ENCODE measurements at regions not wholly inside any gene's neighbourhood (a gene's known extent, or its start where the extent isn't known, plus 50 kb on each side); places are given as distances from the start of the nearest gene placed in this dataset.
"Not testable (repeated sequence)": the region's sequence is repeated elsewhere in the genome, so short reads cannot be mapped to it uniquely, and the experiment has no call there.

DNA sequence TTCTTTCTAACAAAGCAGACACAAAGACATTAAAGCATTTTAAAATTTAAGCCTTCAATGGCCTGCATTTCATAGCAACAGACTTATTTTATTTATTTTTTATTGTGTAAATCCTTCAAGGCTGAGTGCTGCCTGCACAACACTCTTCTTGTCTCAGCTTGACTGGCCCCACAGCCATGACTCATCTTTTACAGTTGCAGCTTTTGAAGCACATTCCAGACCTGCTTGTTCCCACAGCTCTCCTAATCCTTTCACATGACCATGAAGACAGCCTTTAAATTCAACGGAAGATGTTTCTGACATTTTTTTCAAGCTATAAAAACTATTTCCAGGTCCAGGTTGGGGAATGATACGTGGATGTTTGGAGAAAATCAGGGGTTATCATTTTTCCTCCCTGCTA is 276.9 kb upstream of the TACR3 start:
- peak; percentile 79 for DNase-seq (ENCODE audit: low read depth)

- DNase-seq (ENCODE audit: low read depth), result peak; percentile 20
Observed at GRCh38 chr4:103996064-103996463, 276.3 kb upstream of the TACR3 start.

- peak; percentile 42 for DNase-seq (ENCODE audit: low read depth)
Observed at GRCh38 chr4:103994059-103994458, 274.3 kb upstream of the TACR3 start.

DNA sequence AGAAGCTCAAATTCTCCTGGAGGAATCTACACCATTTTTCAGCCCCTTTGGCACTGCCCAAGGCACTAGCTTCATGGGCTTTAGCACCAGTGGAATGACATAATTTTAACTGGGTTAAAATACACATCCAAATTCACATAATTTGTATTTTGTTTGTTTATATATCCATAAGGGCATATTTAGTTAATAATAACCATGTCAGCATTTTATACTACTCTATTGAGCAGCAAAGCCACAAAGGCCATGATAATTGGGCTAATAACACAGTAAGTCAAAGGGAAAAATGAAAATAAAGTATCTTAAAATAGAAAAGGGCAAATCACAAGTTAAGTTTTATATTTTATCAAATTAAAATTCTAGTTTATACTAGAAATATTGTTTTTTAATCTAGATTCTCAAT is 262.7 kb upstream of the TACR3 start:
- DNase-seq (ENCODE audit: low read depth), result no peak

DNA sequence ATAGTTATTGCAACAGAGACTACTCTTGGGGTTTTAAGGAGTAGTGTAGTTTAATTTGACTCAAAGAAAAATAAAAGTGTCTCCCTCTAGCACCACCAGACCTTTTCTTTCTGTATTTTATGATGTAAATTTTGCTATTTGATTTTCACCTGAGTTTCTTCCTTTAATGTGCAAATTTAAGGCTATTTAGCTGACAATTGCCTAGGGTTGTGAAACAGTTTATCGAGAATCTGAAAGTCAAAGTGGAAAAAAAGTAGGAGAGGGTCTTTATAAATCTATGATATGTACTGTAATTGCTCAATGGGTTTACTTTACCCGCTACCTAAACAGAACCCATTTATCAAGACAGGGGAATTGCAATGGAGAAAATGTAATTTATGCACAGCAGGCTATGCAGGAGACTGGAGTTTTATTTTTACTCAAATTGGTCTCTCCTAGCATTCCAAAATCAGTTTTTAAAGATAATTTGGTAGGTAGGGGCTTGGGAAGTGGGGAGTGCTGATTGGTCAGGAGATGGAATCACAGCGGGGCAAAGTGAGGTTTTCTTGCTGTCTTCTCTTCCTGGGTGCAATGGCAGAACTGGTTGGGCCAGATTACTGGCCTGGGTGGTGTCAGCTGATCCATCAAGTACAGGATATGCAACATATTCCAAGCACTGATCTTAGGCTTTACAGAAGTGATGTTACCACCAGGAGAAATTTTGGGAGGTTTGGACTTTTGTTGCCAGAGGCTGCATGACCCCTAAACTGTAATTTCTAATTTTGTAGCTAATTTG is 228.6 kb upstream of the TACR3 start:
- DNase-seq (ENCODE audit: low read depth), result no peak

GRCh38 chr4:103947617-103948016 is 227.8 kb upstream of the TACR3 start:
- DNase-seq (ENCODE audit: low read depth), result no peak

DNA sequence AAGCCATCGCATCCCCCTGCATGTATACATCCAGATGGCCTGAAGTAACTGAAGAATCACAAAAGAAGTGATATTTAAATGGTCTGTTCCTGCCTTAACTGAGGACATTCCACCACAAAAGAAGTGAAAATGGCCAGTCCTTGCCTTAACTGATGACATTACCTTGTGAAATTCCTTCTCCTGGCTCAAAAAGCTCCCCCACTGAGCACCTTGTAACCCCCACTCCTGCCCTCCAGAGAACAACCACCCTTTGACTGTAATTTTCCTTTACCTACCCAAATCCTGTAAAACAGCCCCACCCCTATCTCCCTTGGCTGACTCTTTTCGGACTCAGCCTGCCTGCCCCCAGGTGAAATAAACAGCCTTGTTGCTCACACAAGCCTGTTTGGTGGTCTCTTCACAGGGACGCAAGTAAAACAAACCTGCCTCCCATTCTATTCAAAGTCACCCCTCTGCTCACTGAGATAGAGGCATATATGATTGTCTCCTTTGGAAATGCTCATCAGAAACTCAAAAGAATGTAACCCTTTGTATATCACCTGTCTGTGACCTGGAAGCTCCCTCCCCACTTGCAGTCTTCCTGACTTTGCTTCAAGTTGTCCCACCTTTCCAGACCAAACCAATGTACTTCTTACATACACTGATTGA is 227.0 kb upstream of the TACR3 start:
- not testable (repeated sequence) for DNase-seq (ENCODE audit: low read depth)

DNA sequence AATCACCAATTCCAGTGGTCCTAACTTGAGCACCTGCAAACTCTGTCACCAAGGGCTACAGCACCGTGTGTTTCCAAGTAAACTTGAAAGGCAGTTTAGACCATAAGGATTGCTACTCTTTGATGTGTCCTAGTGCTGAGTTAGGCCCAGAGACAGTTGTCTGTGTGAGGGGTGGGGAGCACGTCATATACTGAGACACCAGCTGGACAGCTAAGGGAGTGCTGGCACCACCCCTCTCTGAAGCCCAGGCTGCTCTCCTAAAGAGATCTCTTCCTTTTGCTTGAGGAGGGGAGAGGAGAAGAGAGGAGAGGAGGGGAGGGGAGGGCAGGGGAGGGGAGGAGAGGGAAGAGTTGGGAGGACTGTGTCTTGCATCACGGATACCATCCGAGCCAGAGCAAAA is 218.7 kb upstream of the TACR3 start:
- no peak for DNase-seq (ENCODE audit: low read depth)

- DNase-seq (ENCODE audit: low read depth), result no peak
Observed at GRCh38 chr4:103936653-103937145, 216.9 kb upstream of the TACR3 start.

GRCh38 chr4:103934178-103934789 is 214.5 kb upstream of the TACR3 start:
- DNase-seq (ENCODE audit: low read depth), result peak; percentile 65

DNA sequence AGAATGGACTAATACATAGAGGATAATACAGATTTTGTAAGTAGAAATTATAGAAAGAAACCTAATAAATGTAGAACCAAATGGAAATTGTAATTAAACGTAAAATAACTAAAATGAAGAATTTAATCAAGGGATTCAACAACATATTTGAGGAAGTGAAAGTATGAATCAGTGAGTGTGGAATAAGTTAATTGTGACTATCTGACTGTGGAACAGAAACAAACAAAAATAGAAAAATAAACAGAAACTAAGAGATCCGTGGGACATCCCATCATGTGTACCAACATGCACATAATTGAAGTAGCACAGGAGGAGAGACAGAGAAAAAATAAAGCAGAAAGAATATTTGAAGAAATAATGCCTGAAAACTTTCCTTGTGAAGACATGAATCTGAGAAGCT is 208.6 kb upstream of the TACR3 start:
- no peak for DNase-seq (ENCODE audit: low read depth)

DNA sequence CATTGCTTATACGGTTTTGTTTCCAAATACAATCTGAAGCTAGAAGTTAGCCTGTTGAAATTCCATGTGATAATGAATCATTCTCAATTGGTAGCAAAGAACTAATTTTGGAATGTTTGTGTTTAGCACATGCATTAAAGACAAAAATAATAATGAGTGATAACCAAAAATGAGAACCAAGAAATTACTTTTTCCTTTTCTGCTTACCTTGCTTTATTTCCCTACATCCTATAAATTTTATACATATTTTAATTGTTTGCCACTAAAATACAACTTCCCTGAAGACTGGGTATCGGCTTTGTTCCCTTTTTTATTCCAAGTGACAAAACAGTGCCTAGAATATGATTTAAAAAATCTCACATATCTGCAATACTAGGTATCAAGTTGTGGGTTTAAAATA is 203.8 kb upstream of the TACR3 start:
- DNase-seq (ENCODE audit: low read depth), result no peak

GRCh38 chr4:103918214-103918613 is 198.4 kb upstream of the TACR3 start:
- DNase-seq (ENCODE audit: low read depth), result no peak

- peak; percentile 48 for DNase-seq (ENCODE audit: low read depth)
Observed at GRCh38 chr4:103915224-103915869, 195.6 kb upstream of the TACR3 start.

DNA sequence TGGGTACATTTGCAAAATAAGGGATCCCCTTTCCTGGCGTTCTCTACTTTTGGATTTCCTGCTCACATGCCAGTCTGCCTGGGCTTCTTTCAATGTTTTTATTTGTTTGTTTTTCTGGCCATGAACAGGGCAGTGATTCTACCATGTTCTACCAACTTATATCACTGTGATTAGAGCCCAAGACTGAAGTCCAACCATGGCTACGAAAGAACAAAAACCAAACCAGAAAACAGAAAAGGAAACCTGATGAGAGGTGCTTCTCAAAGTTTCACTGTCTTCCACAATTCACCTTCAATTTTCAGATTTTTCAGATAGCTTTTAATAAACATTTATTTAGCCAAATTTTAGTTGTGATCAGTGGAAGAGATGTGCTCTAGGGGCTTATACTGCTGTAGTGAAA is 187.6 kb upstream of the TACR3 start:
- no peak for DNase-seq (ENCODE audit: low read depth)

DNA sequence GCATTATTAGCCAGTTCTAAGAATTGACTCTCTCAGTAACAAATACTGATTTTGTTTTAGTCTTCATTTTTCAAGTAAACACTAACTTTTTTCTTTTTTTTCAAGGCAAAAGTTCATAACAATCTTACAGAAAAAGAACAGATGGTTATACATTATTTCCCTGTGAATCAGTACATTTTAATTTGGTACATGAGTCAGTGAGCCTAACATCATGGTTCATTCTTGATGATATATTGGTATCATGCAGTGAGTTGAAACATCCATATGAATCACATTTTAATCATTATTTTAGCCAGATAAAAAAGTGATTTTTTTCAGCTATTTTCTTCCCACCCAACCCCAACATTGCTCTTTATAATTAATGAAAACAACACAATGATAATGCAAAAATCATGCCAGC is 184.3 kb upstream of the TACR3 start:
- DNase-seq (ENCODE audit: low read depth), result peak; percentile 80

DNA sequence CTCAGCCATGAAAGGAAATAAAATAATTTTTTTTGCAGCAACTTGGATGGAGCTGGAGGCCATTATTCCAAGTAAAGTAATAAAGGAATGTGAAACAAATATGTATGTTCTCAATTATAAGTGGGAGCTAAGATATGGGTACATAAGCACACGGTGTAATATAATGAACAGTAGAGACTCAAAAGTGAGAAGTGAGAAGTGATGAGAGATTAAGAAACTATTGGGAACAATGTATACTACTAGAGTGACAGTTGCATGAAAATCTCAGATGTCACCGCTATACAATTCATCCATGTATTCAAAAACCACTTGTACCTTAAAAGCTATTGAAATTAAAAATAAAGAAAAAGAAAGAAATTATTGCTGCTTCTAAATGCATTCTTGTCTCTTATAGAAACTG is 182.9 kb upstream of the TACR3 start:
- DNase-seq (ENCODE audit: low read depth), result no peak

- DNase-seq (ENCODE audit: low read depth), result peak; percentile 53
Observed at GRCh38 chr4:103895876-103896465, 176.2 kb upstream of the TACR3 start.

DNA sequence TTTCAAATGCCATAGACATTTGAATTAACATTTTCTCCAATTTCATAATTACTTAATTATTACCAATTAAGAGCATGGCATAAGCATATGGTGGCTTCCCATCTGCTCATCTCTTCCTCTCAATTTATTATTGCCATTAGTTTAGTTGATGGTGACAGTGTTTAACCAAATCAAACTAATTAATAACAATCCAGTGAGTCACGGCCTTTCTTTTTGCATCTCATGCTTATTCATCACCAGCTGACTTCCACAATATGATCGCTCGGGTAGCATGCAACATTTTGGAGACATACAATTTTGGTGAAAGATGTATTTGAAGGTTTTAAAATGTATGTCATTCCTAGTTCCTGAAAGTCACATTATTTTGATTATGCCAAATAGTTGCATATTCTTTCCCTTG is 172.8 kb upstream of the TACR3 start:
- peak; percentile 72 for DNase-seq (ENCODE audit: low read depth)

DNA sequence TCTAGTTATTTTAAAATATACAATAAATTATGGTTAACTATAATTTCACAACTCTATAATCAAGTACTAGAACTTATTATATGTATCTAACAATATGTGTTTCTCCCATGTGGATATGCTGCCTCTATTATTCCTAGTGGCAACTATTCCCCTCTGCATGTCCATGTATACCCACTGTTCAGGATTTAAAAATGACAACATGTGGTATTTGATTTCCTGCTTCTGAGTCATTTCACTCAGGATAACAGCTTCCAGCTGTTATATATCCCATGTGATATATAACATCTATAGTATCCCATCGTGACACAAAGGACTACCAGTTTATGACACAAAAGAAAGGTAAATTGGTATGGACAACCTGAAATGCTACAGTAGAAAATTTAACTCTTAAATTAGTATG is 167.4 kb upstream of the TACR3 start:
- DNase-seq (ENCODE audit: low read depth), result peak; percentile 65

- DNase-seq (ENCODE audit: low read depth), result no peak
Observed at GRCh38 chr4:103885152-103885551, 165.4 kb upstream of the TACR3 start.

DNA sequence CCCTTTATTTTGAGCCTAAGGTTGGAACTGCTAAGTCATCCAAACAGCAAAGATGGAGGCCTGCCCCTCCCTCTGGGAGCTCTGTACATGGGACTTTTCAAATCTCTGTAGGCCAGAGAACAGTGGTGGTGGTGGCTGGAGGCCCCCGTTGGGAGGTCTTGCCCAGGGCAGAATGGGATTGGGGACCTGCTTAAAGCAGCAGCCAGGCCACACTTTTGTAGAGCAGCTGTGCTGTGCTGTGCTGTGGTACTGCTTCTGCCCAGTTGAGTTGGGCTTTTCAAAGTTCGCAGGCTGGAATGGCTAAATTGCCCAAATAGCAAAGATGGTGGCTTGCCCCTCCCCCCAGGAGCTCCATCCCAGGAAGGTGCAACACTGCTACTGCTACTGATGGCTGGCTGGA is 147.5 kb upstream of the TACR3 start:
- DNase-seq (ENCODE audit: low read depth), result no peak

All from ELR (cell line).